Activated CD8-positive, alpha-beta memory T cell treated with anti-CD3 and anti-CD28 coated beads for 36 hours (primary cell): ENCODE measurements at regions not wholly inside any gene's neighbourhood (a gene's known extent, or its start where the extent isn't known, plus 50 kb on each side); places are given as distances from the start of the nearest gene placed in this dataset.

ENCODE experiments used
- CTCF ChIA-PET: fragments of 350-600 bp; sonication (Branson Sonifier 250); formaldehyde crosslinking; loops from one replicate; lab custom pipeline; 2021; ENCODE audit warnings: antibody characterized with exemption; lab: Charles Lee
- POLR2A ChIA-PET: fragments of 350-600 bp; sonication (Branson Sonifier 250); formaldehyde crosslinking; loops from one replicate; lab custom pipeline; 2021; ENCODE audit warnings: antibody characterized with exemption; lab: Charles Lee

GRCh38 chr6:166106076-166106686 is 61.5 kb downstream of the TBXT start:
- ChIA-PET CTCF (interaction anchor here (1.0 to 1.7 kb wide), 3 partner anchors 216 to 256 kb away, joined by 3 to 12 read pairs (median 3); no protein-coding TSS in a partner anchor), POLR2A (no interaction called here)

DNA sequence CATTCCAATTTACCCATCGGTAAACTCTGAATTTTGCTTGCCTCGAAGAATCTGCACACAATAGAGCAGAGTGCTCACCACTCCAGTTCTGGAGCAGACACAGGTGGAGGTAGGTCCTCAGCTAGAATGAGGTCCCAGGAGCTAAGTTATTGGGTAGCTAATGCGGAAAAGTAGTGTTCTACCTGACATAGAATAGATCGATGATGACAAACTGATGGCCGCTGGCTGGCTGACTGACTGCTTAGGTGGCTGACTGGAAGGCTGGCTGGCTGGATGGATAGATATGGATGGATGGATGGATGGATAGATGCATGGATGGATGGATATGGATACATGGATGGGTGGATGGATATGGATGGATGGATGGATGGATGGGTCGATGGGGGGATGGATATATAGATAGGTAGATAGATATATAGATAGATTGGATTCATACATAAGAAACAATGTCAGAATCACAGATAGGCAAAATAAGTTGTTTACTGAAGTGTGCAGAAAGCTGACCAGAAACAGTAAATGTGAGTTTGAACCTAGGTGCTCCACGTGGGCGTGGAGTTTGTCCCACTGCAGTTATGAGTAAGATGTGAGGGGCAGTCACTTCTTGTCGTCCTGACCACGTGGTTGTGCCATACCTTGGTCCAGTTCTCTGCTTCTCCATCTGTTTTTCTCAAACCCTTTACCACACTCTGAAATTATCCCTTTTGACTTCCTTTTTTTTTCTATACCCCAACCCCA is 62.1 kb downstream of the TBXT start:
- CTCF ChIA-PET, result interaction anchor here (1.0 to 1.7 kb wide), 3 partner anchors 215 to 255 kb away, joined by 3 to 12 read pairs (median 3); no protein-coding TSS in a partner anchor
- POLR2A ChIA-PET, result no interaction called here

GRCh38 chr6:166104872-166105271 is 62.8 kb downstream of the TBXT start:
- POLR2A ChIA-PET, result no interaction called here

DNA sequence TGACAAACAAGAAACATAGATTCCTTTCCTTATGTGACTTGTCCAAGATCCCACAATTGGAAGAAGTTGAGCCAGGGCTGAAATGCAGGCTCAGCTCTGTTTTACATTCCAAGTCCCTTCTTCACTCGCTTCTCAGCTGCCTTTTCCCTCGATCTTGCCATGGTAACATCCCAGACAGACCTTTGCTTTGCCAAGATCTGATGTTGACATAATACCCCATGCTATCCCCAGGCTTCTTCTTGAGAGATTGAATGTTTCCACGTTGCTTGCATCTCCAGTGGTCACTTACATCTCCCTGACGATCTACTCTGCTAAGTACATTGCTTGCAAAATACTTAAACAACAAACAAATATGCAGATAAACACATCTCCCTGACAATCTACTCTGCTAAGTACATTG is 63.5 kb downstream of the TBXT start:
- POLR2A ChIA-PET, result no interaction called here
- CTCF ChIA-PET, result no interaction called here

More at GRCh38 chr6:166104872-166105271, 62.8 kb downstream of the TBXT start:
- CTCF ChIA-PET, result interaction anchor here (1.7 kb wide), 1 partner anchor 220 kb away, joined by 12 read pairs; no protein-coding TSS in a partner anchor

GRCh38 chr6:166101819-166102419 is 65.7 kb downstream of the TBXT start:
- ChIA-PET POLR2A (no interaction called here), CTCF (no interaction called here)

GRCh38 chr6:166097914-166098522 is 69.6 kb downstream of the TBXT start:
- CTCF ChIA-PET, result interaction anchor here (0.7 kb wide), 1 partner anchor 174 kb away, joined by 3 read pairs; no protein-coding TSS in a partner anchor
- POLR2A ChIA-PET, result interaction anchor here (0.7 kb wide), 1 partner anchor 192 kb away, joined by 3 read pairs; no protein-coding TSS in a partner anchor

DNA sequence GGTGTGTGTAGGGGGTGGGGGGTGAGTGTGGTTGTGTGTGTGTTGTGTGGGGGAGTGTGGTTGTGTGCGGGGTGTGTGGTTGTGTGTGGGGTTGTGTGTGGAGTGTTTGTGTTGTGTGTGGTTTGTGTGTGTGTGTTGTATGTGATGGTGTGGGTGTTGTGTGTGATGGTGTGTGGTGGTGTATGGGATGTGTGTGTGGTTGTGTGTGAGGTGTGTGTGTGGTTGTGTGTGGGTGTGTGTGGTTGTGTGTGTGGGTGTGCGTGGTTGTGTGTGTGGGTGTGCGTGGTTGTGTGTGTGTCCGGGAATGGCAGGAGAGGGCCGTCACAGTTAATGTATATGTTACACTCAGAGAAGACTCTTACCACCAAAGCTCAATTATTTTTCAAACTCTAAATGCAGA is 79.8 kb downstream of the TBXT start:
- CTCF ChIA-PET, result no interaction called here

GRCh38 chr6:166087246-166087645 is 80.4 kb downstream of the TBXT start:
- ChIA-PET CTCF (no interaction called here), POLR2A (no interaction called here)

More for the DNA sequence above, 79.8 kb downstream of the TBXT start:
- POLR2A ChIA-PET, result no interaction called here

- POLR2A ChIA-PET, result no interaction called here
- CTCF ChIA-PET, result no interaction called here
Observed at GRCh38 chr6:166085500-166085899, 82.2 kb downstream of the TBXT start.

GRCh38 chr6:166084951-166085350 is 82.7 kb downstream of the TBXT start:
- ChIA-PET POLR2A (no interaction called here), CTCF (no interaction called here)

DNA sequence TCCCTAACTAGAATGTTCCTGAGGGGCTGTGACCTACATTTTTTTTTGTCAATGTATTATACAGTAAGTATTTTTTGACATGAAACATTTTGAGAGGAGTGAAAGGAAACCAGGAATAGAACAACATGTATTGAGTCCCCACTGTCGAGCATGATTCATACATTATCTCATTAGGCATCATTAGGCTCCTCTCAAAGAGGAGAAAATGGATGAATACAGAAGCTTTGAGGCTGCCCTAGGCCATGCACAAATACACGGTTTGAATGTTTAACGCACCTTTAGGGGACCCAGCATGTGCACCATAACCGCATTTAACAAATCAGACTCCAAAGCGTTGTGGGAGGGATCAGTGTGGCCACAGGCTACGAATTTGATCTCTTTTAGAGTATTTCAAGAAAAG is 87.8 kb downstream of the TBXT start:
- POLR2A ChIA-PET, result no interaction called here
- CTCF ChIA-PET, result no interaction called here

- POLR2A ChIA-PET, result no interaction called here
- CTCF ChIA-PET, result no interaction called here
Observed at GRCh38 chr6:166078294-166078693, 89.4 kb downstream of the TBXT start.

GRCh38 chr6:166076625-166077024 is 91.0 kb downstream of the TBXT start:
- ChIA-PET POLR2A (no interaction called here), CTCF (no interaction called here)

- CTCF ChIA-PET, result no interaction called here
- POLR2A ChIA-PET, result no interaction called here
Observed at GRCh38 chr6:166075925-166076324, 91.7 kb downstream of the TBXT start.

DNA sequence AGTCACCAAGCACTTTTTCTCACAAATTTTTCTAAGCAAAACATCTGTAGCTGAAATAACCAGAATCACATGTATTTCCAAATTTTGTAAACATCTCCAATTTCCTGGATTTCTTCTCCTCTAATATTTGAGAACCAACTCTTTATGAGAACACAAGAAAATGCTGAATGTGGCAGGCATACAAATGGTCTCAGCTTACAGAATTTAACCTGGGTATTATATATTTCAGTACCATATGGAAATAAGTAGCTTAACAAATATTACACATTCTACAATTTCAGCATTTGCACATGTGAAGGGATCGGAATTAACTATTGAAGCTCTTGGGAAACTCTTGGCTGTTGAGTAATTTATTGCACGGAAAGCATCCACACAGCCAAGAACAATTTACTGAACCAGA is 92.5 kb downstream of the TBXT start:
- ChIA-PET POLR2A (no interaction called here), CTCF (no interaction called here)

DNA sequence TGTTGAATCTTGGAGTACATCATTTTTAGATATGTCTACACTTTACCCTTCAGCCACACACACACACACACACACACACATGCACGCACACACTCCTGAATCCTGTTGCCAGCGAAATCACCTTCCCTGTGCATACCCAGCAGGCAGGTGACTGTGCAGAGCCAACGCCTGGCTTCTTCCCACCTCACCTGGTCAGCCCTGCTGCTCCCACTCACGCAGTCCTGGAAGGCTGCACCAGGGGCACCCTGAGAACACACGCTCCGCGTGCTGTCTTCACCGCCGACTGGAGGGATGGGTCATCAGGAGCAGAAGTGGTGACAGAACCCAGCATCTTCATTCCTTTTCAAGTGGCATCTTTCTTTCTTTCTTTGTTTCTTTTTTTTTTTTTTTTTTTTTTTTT is 94.6 kb downstream of the TBXT start:
- ChIA-PET CTCF (no interaction called here), POLR2A (no interaction called here)

GRCh38 chr6:166068768-166069167 is 98.9 kb downstream of the TBXT start:
- CTCF ChIA-PET, result no interaction called here
- POLR2A ChIA-PET, result no interaction called here

DNA sequence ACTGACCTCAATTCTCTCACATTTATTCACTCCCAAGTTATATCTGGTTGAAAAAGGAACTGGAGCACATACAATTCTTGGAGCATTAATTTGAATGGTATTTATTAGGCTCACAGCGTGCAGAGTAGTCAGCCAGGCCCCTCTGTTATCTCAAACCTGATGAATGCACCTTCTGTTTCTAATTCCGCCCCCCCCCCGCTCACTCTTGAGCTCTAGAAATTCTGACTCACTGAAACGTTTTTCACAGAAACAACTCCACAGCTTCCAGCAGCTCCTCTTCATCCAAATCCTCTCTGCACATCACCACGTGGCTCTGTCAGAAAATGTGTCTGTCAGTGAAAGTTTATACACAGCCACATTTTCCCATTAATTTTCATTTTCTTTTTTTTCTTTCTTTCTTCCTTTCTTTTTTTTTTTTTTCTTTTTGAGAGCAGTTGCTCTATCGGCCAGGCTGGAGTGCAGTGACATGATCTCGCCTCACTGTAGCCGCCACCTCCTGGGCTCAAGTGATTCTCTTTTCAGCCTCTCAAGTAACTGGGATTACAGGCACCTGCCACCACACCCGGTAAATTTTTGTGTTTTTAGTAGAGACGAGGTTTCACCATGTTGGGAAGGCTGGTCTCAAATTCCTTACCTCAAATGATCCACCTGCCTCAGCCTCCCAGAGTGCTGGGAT is 109.4 kb downstream of the TBXT start:
- ChIA-PET POLR2A (no interaction called here), CTCF (no interaction called here)

GRCh38 chr6:166057431-166057830 is 110.2 kb downstream of the TBXT start:
- ChIA-PET CTCF (no interaction called here), POLR2A (no interaction called here)
